GM18861 (cell line): ENCODE measurements at regions not wholly inside any gene's neighbourhood (a gene's known extent, or its start where the extent isn't known, plus 50 kb on each side); places are given as distances from the start of the nearest gene placed in this dataset.

ENCODE experiments used
- ATAC-seq: cut with Tn5 transposase; IDR thresholded peaks from one replicate; pipeline ENCODE4 v1.9.1; 2021; ENCODE audit not compliant: unreplicated experiment

DNA sequence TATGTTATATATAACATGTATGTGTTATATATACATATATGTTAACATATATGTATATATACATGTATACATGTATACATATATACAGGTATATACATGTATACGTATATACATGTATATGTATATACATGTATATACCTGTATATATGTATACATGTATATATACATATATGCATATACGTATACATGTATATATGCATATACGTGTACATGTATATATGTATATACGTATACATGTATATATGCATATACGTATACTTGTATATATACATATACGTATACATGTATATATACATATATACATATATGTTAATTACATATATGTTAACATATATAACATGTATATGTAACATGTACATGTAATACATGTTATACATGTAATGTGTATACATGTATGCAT lies 1077.3 kb upstream of the ADGRL3 start:
- no peak for ATAC-seq

DNA sequence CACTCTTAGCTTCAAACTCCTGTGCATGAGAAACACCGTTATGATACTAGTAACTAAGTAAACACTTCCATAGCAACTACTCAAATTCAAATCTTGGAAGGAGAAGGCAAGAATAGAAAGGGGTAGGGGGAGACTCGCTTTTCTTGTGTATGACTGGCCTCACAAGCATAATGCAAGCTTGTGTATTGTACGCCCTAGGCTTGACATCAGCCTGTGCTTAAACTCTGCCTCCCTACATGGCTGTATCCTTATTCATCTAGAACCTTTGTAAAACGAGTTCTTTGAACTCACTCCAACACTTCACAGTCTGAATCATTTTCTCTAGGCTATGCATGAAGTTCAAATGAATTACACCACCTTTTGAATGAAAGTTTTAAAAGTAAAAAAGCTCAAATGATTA lies 1071.2 kb upstream of the ADGRL3 start:
- ATAC-seq = no peak

DNA sequence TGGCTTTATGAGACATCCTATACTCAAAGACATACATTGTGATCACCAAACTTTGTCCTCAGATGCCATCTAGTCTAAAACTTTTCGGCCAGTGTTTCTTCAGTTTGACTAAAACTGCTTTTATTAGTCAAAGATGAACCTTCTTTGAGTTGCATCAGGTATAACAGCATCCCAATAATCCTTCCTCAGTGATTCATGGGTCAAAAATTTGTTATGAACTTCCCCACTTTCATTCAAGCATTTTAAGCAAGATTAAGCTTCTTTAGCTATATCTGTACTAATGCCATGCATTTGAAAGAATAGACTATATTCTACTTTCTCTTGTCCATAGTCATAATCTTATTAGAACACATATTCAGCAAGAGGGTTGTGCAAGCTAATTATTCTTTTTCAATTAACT lies 1070.4 kb upstream of the ADGRL3 start:
- ATAC-seq = no peak

DNA sequence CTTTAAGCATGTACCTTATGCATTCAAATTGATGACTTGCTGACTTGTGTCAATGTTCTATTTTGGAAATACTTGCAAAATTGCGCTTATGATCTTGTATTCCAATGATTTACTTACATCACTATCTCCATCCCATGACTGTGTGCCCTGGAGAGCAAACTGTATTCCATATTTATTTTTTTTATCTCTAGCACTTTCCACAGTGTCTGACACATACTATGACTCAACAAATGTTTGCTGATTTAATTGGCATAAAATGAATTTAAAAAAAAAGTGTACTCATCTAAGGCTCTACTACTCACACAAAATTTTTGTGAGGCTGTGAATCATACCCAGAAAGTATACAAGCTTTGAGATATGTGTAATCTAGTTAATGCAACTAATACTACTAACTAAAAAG lies 1066.8 kb upstream of the ADGRL3 start:
- ATAC-seq = no peak

DNA sequence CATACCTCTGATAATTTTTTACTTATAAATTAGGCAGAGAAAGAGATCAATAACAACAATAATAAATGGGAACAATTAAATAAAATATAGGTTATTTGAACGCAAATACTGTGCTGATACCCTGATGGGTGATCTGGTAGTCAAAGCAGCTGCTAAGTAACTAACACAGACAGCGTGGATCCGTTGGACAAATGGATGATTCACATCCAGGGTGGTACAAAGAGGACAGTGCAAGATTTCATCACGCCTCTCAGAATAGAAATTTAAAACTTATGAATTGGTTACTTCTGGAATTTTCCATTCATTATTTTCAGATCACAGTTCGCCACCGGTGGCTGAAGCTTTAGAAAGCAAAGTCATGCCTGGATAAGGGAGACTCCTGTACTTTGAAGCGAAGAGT lies 1066.0 kb upstream of the ADGRL3 start:
- ATAC-seq = no peak

DNA sequence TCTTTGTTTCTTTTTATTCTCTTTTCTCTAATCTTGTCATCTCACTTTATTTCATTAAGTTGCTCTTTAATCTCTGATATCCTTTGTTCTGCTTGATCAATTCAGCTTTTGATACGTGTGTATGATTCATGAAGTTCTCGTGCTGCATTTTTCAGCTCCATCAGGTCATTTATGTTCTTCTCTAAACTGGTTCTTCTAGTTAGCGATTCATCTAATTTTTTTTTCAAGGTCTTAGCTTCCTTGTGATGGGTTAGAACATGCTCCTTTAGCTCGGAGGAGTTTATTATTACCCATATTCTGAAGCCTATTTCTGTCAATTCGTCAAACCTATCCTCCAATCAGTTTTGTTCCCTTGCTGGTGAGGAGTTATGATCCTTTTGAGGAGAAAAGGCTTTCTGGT lies 1045.0 kb upstream of the ADGRL3 start:
- no peak for ATAC-seq

DNA sequence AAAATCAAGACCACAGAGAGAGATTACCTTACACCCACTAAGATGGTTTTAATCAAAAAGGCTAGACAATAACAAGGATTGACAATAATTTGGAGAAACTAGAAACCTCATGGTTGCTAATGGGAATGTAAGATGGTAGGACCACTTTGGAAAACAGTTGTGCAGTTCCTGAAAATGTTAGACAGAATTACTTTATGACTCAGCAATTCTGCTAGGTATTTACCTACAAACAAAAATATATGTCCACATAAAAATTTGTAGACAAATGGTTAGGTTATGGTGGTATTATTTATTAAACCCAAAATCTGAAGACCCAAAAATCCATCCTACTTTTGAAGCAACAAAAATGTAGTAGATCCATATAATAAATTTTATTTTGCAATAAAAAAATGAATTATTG lies 1027.0 kb upstream of the ADGRL3 start:
- no peak for ATAC-seq

DNA sequence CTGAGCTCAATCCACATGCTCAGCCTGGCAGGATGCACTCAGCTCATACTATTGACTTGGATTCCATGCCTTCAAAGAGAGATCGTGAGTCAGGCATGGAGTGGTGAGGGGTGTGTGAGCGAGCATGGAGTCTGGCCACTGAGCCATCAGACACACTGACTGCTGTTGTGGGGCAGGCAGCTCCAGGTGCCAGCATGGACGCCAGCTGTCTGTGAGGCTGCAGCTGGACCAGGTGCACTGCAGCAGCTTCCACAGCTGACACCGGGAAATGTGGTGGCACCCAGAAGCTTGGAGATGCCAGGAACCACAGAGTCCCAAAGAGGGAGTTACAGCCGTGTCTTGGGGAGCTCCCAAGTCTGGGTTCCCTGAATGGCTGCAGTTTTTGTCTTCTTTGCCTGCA lies 1026.4 kb upstream of the ADGRL3 start:
- ATAC-seq = no peak

DNA sequence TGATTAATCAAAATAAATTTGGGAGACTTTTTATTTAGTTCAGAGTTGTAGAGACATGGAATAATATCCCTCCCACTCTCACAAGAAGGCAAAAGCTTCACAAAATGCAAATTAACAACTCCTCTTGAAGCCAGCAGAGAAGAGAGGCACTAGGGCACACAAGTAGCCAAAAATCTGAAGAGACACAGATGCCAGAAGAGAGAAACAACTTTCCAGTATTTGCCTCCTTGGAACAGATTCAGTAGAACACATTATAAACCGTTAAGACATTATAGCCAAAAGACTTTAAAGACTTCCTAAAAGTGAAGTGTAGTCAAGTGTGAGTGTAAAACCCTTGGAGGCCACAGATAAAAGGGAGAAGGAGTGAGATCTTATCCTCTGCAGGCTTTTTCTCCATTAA lies 1024.9 kb upstream of the ADGRL3 start:
- no peak for ATAC-seq

DNA sequence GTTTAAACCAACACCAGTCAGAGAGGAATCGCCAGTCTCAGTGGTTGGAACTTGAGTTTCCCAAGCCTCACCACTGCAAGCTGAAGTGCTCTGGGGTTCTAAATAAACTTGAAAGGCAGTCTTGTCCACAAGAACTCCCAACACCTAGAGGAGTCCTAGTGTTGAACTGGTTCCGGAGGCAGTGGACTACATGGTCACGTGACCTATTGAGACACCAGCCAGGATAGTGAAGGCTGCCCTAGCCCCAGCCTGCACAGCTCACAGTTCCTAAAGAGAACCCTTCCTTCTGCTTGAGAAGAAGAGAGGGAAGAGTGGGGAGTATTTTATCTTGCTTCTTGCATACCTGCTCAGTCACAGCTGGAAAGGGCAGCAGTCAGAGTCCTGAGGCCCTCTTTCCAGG lies 1012.7 kb upstream of the ADGRL3 start:
- no peak for ATAC-seq

DNA sequence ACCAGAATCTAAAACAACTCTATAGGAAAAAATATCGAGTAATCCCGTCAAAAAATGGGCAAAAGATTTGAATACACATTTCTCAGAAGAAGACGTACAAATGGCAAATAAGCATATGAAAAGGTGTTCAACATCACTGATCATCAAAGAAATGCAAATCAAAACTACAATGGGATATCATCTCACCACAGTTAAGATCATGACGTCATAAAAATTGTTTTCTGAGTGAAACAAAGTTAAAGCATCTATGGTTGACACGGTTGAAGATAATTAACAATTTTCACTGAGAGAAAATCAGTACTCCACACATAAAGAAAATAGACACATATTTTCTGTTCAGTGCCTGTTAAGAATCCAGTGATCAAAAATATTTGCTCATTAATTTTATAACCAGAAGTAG lies 1010.8 kb upstream of the ADGRL3 start:
- no peak for ATAC-seq

DNA sequence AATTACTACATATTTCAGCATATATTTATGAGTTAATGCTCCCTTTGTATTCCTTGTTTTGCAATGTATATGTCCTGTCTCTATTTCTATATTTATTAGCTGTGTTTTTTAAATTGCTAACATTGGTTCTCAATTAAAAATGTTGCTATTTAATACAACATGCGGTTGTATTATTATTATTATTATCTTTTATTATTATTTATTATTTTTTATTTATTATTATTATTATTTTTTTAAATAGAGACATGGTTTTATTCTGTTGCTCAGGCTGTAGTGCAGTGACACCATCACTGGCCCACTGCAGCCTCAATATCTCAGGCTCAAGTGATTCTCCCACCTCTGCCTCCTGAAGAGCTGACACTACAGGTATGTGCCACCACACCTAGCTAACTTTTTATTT lies 1005.9 kb upstream of the ADGRL3 start:
- ATAC-seq = no peak

DNA sequence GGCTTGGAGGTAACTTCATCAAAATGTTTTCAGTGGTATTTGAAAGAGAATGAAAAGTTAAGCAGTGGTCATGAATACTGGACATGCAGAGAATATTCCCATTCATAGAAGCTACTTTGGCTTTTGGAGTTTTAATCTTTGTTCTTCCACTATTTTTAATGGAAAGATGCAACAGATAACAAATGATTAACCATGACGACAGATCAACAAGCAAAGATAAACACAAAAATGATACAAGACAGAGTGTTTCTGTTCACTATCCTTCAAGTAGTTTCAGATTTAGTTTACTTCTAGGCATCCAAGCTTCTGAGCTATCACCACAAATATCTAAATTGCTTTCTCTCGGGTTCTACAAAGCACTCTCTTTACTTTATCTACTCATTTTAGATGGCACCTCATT lies 1004.9 kb upstream of the ADGRL3 start:
- ATAC-seq = no peak

DNA sequence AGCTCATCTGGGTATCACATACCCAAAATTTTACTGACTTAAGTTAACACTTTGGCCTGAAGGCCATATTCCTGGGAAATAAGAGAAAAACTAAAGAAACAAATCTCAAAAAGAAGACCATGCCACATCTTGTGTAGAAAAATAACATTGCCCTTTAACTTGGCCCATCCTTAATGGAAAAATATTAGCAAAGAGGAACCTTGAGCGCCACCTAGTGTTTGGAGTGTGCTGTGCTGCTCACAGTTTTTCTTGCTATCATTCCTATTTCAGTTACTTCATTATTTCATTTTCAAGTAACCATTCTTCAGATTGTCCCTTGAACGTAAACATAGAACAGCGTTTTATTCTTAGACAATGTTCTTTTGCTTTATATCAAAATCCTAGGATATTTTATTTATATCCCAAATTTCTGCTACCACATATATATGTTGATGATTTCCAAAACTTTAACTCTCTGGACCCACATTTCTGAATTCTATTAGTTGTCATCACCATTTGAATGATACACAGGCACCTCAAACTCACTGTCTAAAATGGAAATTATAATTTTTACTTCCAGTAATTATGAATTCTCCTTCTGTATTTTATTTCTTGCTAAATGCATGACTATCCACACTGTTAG lies 999.0 kb upstream of the ADGRL3 start:
- peak; percentile 71 for ATAC-seq

DNA sequence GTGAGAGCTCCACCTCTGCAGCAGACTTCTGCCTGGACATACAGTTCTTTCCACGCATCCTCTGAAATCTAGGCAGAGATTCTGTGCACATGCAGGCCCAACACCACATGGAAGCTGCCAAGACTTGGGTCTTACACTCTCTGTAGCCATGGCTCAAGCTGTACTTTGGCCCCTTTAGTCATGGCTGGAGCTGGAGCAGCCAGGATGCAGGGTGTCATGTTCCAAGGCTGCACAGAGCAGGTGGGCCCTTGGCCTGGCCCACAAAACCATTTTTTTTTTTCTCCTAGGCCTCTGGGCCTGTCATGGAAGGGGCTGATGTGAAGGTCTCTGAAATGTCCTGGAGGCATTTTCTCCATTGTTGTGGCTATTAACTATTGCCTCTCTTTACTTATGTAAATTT lies 990.5 kb upstream of the ADGRL3 start:
- ATAC-seq = no peak

DNA sequence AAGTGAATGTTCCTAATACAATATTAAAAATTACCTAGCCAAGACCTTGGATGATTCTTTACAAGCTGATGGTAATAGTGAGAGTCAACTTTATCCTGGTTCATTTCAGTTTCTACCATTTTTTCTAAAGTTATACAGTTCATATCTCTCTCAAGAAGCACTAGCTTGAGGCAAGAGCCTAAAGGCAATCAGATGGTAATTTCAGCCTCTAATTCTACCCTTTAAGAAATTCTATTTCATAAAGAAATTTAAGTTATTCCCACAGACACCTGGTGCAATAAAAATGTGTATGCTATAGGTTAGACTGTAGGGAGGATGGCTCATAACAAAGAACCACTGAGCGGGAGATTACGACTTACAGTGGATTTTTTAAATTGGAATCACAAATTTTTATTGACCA lies 984.2 kb upstream of the ADGRL3 start:
- no peak for ATAC-seq

DNA sequence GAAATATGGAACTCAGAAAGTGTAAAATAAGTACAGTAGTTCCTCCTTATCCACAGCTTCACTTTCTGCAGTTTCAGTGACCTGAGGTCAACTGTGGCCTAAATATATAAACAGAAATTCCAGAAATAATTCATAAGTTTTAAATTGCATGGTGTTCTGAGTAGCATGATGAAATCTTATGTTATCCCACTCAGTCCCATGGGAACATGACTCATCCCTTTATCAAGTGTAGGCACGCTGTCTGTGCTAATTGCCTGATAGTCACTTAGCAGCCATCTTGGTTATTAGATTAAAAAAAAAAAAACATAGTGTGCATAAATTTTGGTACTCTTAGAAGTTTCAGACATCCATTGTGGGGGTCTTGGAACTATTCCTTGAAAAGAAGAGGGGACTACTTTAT lies 983.4 kb upstream of the ADGRL3 start:
- no peak for ATAC-seq

DNA sequence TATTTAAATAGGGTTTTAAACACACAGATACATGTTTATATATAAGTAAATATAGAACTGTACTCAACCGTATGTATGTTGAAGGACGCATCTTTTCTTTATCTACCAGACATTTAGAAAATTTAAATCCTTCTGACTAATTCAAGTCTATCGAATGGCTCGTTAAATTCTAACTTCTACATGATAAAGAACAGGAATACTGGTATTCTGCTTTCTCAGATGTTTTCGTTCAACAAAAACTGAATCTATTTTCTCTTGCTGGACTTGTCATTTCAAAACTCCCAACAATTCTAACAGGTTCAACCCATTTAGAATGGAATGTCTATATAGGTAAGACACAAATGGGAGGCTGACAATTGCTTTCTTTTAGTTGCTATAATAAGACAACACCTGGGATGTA lies 978.3 kb upstream of the ADGRL3 start:
- ATAC-seq = no peak

DNA sequence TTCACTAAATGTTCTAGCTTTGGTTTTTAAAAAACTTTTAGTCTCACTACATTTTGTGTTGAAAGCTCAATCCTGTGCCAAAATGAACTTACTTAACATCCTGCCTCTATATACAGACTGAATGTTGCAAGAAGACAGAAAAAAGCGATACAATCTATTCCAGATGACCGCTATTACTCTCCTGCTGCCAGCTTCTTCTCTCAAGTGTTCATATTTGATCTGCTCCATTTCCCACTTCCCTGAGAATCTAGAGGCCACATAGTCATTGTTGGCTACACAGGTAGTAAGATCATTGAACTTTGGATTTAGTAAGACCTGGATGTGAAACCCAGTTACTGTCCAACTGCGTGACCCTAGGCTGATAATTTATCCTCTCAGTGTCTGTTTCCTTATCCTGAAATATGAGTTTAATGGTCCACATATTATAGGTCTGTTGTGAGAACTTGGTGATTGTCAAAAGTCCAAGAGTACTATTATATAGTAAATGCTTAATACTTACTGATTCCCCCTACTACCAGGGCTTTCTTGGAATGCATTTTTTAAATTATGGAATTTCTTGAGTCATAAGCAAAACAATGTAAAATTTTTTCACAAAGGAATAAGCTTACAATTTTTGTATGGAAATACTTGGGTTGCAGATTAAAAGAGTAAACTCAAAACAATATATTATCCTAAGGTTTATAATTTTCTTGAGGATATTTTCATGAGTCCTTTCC lies 976.8 kb upstream of the ADGRL3 start:
- no peak for ATAC-seq

DNA sequence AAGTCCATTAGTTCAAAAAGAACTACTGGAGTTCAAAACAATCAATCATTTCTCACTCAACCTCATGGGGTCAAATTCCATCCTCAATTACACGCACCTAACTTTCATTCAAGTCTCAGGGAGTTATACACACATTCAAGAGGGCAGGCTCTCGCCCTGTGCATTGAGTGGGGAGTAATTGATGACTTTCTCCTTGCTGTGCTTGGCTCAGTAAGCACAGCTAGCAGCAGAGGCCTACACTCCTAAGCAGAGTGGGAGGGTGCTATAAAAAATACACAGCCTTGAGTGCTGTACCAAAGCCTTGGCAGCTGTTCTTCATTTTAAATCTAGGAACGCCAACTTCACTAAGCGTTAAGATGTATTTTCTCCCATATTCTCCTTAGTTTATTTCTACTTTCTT lies 958.3 kb upstream of the ADGRL3 start:
- ATAC-seq = no peak

DNA sequence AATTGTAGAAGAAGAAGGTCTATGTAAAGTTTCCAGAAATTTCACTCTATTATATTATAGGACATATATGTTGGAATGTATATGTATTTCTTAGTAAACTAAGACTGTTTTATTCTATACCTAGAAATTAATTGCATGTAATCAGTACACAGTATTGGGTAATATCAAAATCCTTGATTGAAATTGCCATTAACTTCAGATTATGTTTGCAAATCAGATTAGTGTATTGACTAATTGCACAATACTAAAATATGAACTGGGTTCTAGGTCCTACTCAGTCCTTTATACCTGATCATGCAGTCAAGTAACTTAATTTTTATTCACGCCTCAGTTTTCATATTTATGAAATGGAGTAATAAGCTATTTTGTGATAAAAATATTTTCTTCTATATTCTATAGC lies 950.3 kb upstream of the ADGRL3 start:
- no peak for ATAC-seq

DNA sequence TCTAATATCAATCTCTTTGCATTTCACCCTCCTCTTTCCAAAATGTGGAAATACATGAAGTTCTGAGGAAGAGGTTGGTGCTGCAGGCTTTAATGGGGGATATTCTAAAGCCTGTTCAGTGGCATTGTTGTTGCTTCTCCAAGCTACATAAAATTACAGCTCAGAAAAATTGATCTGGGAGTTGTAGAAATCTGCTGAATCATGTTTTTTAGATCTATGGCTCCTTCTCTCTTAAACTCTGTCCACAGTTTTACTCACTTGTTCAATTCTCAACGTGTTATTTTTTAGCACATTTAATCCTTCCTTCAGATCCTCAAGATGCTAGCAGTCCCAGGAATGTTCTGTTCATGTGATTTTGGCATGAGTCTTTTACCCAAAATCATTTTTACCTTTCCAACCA lies 949.5 kb upstream of the ADGRL3 start:
- no peak for ATAC-seq

DNA sequence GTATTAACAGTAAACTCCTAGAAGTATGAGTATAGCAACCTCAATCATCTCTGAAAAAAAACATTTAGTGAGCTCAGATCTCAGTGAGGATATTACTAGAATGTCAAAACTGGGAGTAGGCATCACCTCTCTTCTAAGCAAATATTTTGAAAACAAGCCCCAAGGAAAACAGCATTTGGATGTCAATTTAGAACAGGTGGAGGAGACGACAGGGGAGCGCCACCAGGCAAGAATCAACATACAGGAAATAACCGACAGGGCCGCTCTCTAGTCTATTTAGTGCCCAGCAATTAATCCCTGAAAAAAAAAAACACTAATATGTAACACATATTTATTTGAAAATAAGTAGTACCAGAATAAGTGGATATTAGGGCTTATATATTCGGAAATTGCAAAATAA lies 940.3 kb upstream of the ADGRL3 start:
- no peak for ATAC-seq
